ENCODE measurements at regions not wholly inside any gene's neighbourhood (a gene's known extent, or its start where the extent isn't known, plus 50 kb on each side); places are given as distances from the start of the nearest gene placed in this dataset.

GRCh38 chr18:70420146-70420898 lies 131.5 kb downstream of the SOCS6 start:
- Histone ChIP-seq H3K27me3 (no peaks in the 10 kb centered on the region), H3K27ac (no peak overlapping the region), H3K9me3 (no peaks in the 10 kb centered on the region), H3K4me1 (peaks cover 36% of the 10 kb centered on the region), H3K36me3 (no peaks in the 10 kb centered on the region), H3K4me3 (no peak overlapping the region)
- no peak for DNase-seq (ENCODE audit: extremely low spot score in 2 of 2)
- TF ChIP-seq CTCF (IDR thresholded peaks at IDR 0.05) (no peak), POLR2A (IDR thresholded peaks at IDR 0.05) (no peak), POLR2AphosphoS5 (IDR thresholded peaks at IDR 0.05; ENCODE audit: insufficient read depth in 1 of 2, low read depth in 1 of 2) (peak in 1 of 2 donors; percentile 39)
- intact Hi-C loops (cut with DNase I), result loop anchor here (10.0 kb wide), 1 partner anchor 216 kb away; the partner anchor contains the start of gene RTTN

GRCh38 chr18:70419526-70419925 lies 130.7 kb downstream of the SOCS6 start:
- DNase-seq (ENCODE audit: extremely low spot score in 2 of 2), result no peak
- Histone ChIP-seq H3K36me3 (no peaks in the 10 kb centered on the region), H3K27me3 (no peaks in the 10 kb centered on the region), H3K4me1 (peaks cover 36% of the 10 kb centered on the region), H3K9me3 (no peaks in the 10 kb centered on the region), H3K4me3 (no peak overlapping the region), H3K27ac (no peak overlapping the region)
- intact Hi-C loops (cut with DNase I), result no loop called here
- TF ChIP-seq POLR2AphosphoS5 (IDR thresholded peaks at IDR 0.05; ENCODE audit: insufficient read depth in 1 of 2, low read depth in 1 of 2) (no peak), POLR2A (IDR thresholded peaks at IDR 0.05) (no peak), CTCF (IDR thresholded peaks at IDR 0.05) (no peak)

- H3K36me3 ChIP-seq, result no peaks in the 10 kb centered on the region
- no peak for DNase-seq (ENCODE audit: extremely low spot score in 2 of 2)
- TF ChIP-seq CTCF (IDR thresholded peaks at IDR 0.05) (no peak), POLR2AphosphoS5 (IDR thresholded peaks at IDR 0.05; ENCODE audit: insufficient read depth in 1 of 2, low read depth in 1 of 2) (no peak), POLR2A (IDR thresholded peaks at IDR 0.05) (no peak)
- intact Hi-C loops (cut with DNase I), result no loop called here
- H3K27me3 ChIP-seq, result no peaks in the 10 kb centered on the region
- peaks cover 33% of the 10 kb centered on the region for H3K4me1 ChIP-seq
- no peaks in the 10 kb centered on the region for H3K9me3 ChIP-seq
- no peak overlapping the region for H3K27ac ChIP-seq
- no peak overlapping the region for H3K4me3 ChIP-seq
These were observed 129.9 kb downstream of the SOCS6 start for GRCh38 chr18:70418546-70419311.

- no peak for DNase-seq (ENCODE audit: extremely low spot score in 2 of 2)
- no peak overlapping the region for H3K27ac ChIP-seq
- no peak for TF ChIP-seq POLR2AphosphoS5 (IDR thresholded peaks at IDR 0.05; ENCODE audit: insufficient read depth in 1 of 2, low read depth in 1 of 2)
- TF ChIP-seq CTCF (IDR thresholded peaks at IDR 0.05), result no peak
- no peak for TF ChIP-seq POLR2A (IDR thresholded peaks at IDR 0.05)
- peaks cover 24% of the 10 kb centered on the region for H3K4me1 ChIP-seq
- H3K9me3 ChIP-seq, result no peaks in the 10 kb centered on the region
- no peaks in the 10 kb centered on the region for H3K27me3 ChIP-seq
- no peak overlapping the region for H3K4me3 ChIP-seq
- intact Hi-C loops (cut with DNase I), result no loop called here
- no peaks in the 10 kb centered on the region for H3K36me3 ChIP-seq
These were observed 129.0 kb downstream of the SOCS6 start for GRCh38 chr18:70417847-70418246.

- H3K27ac ChIP-seq, result no peak overlapping the region
- no peak overlapping the region for H3K4me3 ChIP-seq
- no peaks in the 10 kb centered on the region for H3K36me3 ChIP-seq
- TF ChIP-seq CTCF (IDR thresholded peaks at IDR 0.05) (no peak), POLR2AphosphoS5 (IDR thresholded peaks at IDR 0.05; ENCODE audit: insufficient read depth in 1 of 2, low read depth in 1 of 2) (no peak), POLR2A (IDR thresholded peaks at IDR 0.05) (no peak)
- intact Hi-C loops (cut with DNase I), result no loop called here
- H3K9me3 ChIP-seq, result no peaks in the 10 kb centered on the region
- peaks cover 18% of the 10 kb centered on the region for H3K4me1 ChIP-seq
- H3K27me3 ChIP-seq, result no peaks in the 10 kb centered on the region
- DNase-seq (ENCODE audit: extremely low spot score in 2 of 2), result no peak
These were observed 127.7 kb downstream of the SOCS6 start for GRCh38 chr18:70416496-70416895.
